HUES48 (cell line): ENCODE measurements at regions not wholly inside any gene's neighbourhood (a gene's known extent, or its start where the extent isn't known, plus 50 kb on each side); places are given as distances from the start of the nearest gene placed in this dataset.

Experiments
- H3K27ac ChIP-seq: one replicate; pipeline ENCODE4 v1.7.0; 2013; ENCODE audit warnings: low read depth, low read length, inconsistent platforms
- H3K27me3 ChIP-seq: 2 replicates; pipeline ENCODE4 v1.6.1; 2013; ENCODE audit warnings: mild to moderate bottlenecking, low read length; ENCODE audit not compliant: control insufficient read depth, insufficient read depth
- H3K36me3 ChIP-seq: 2 replicates; pipeline ENCODE4 v1.6.1; 2013; ENCODE audit warnings: low read length; ENCODE audit not compliant: control insufficient read depth, insufficient read depth
- H3K4me1 ChIP-seq: 2 replicates; pipeline ENCODE4 v1.6.1; 2013; ENCODE audit warnings: mild to moderate bottlenecking, low read length; ENCODE audit not compliant: control insufficient read depth, insufficient read depth
- H3K4me3 ChIP-seq: 2 replicates; pipeline ENCODE4 v1.5.1; 2013; ENCODE audit warnings: mild to moderate bottlenecking, low read depth, low read length
- H3K9ac ChIP-seq: 2 replicates; pipeline ENCODE4 v1.6.1; 2013; ENCODE audit warnings: mild to moderate bottlenecking, low read depth, low read length, moderate library complexity
- H3K9me3 ChIP-seq: 2 replicates; pipeline ENCODE4 v1.6.1; 2013; ENCODE audit warnings: low read length; ENCODE audit not compliant: control insufficient read depth, insufficient read depth

GRCh38 chr5:3202570-3202969 is 393.1 kb upstream of the IRX1 start:
- Histone ChIP-seq H3K27me3 (peaks cover 28% of the 10 kb centered on the region), H3K27ac (no peak overlapping the region), H3K9ac (no peak overlapping the region), H3K9me3 (no peaks in the 10 kb centered on the region), H3K4me1 (peaks cover 4% of the 10 kb centered on the region; the same call in 1 of the 2 replicates), H3K4me3 (no peak overlapping the region), H3K36me3 (no peaks in the 10 kb centered on the region)

- H3K27ac ChIP-seq: no peak overlapping the region
- no peaks in the 10 kb centered on the region for H3K36me3 ChIP-seq
- H3K4me1 ChIP-seq: peaks cover 9% of the 10 kb centered on the region
- H3K4me3 ChIP-seq: no peak overlapping the region
- H3K9ac ChIP-seq: no peak overlapping the region
- H3K27me3 ChIP-seq: peaks cover 34% of the 10 kb centered on the region
- H3K9me3 ChIP-seq: no peaks in the 10 kb centered on the region
These were observed 393.7 kb upstream of the IRX1 start for GRCh38 chr5:3201941-3202340.

- Histone ChIP-seq H3K4me1 (peaks cover 17% of the 10 kb centered on the region), H3K4me3 (no peak overlapping the region), H3K9ac (no peak overlapping the region), H3K36me3 (no peaks in the 10 kb centered on the region), H3K9me3 (no peaks in the 10 kb centered on the region), H3K27ac (no peak overlapping the region), H3K27me3 (peaks cover 40% of the 10 kb centered on the region)
These were observed 394.5 kb upstream of the IRX1 start for GRCh38 chr5:3201121-3201520.

- Histone ChIP-seq H3K27ac (no peak overlapping the region), H3K4me3 (no peak overlapping the region), H3K9ac (no peak overlapping the region), H3K4me1 (peaks cover 27% of the 10 kb centered on the region), H3K9me3 (no peaks in the 10 kb centered on the region), H3K27me3 (peaks cover 43% of the 10 kb centered on the region), H3K36me3 (no peaks in the 10 kb centered on the region)
These were observed 395.5 kb upstream of the IRX1 start for GRCh38 chr5:3199962-3200755.

- Histone ChIP-seq H3K27me3 (peaks cover 46% of the 10 kb centered on the region), H3K4me3 (peak overlapping the region; percentile 53), H3K9ac (no peak overlapping the region), H3K9me3 (no peaks in the 10 kb centered on the region), H3K36me3 (no peaks in the 10 kb centered on the region), H3K27ac (no peak overlapping the region), H3K4me1 (peaks cover 42% of the 10 kb centered on the region)
These were observed 397.6 kb upstream of the IRX1 start for GRCh38 chr5:3198074-3198449.

- Histone ChIP-seq H3K4me1 (peaks cover 42% of the 10 kb centered on the region), H3K9me3 (no peaks in the 10 kb centered on the region), H3K36me3 (no peaks in the 10 kb centered on the region), H3K9ac (peak overlapping the region; percentile 15; the same call in 1 of the 2 replicates), H3K27me3 (peaks cover 46% of the 10 kb centered on the region), H3K27ac (peak overlapping the region; percentile 1), H3K4me3 (peak overlapping the region; percentile 53)
These were observed 398.1 kb upstream of the IRX1 start for GRCh38 chr5:3197304-3198073.

- H3K36me3 ChIP-seq: no peaks in the 10 kb centered on the region
- no peak overlapping the region for H3K9ac ChIP-seq
- no peak overlapping the region for H3K27ac ChIP-seq
- H3K27me3 ChIP-seq: peaks cover 46% of the 10 kb centered on the region
- no peaks in the 10 kb centered on the region for H3K9me3 ChIP-seq
- peaks cover 42% of the 10 kb centered on the region for H3K4me1 ChIP-seq
- H3K4me3 ChIP-seq: no peak overlapping the region
These were observed 399.6 kb upstream of the IRX1 start for GRCh38 chr5:3195994-3196393.

GRCh38 chr5:3194684-3195083 is 400.9 kb upstream of the IRX1 start:
- H3K27ac ChIP-seq: no peak overlapping the region
- H3K4me3 ChIP-seq: no peak overlapping the region
- no peaks in the 10 kb centered on the region for H3K36me3 ChIP-seq
- no peak overlapping the region for H3K9ac ChIP-seq
- peaks cover 40% of the 10 kb centered on the region for H3K27me3 ChIP-seq
- H3K9me3 ChIP-seq: no peaks in the 10 kb centered on the region
- peaks cover 42% of the 10 kb centered on the region for H3K4me1 ChIP-seq

GRCh38 chr5:3194271-3194670 is 401.4 kb upstream of the IRX1 start:
- Histone ChIP-seq H3K36me3 (no peaks in the 10 kb centered on the region), H3K27me3 (peaks cover 36% of the 10 kb centered on the region), H3K4me1 (peaks cover 42% of the 10 kb centered on the region), H3K4me3 (no peak overlapping the region), H3K9me3 (no peaks in the 10 kb centered on the region), H3K9ac (no peak overlapping the region), H3K27ac (no peak overlapping the region)

- no peaks in the 10 kb centered on the region for H3K36me3 ChIP-seq
- peaks cover 40% of the 10 kb centered on the region for H3K4me1 ChIP-seq
- no peaks in the 10 kb centered on the region for H3K9me3 ChIP-seq
- H3K27ac ChIP-seq: no peak overlapping the region
- H3K4me3 ChIP-seq: no peak overlapping the region
- no peak overlapping the region for H3K9ac ChIP-seq
- H3K27me3 ChIP-seq: peaks cover 9% of the 10 kb centered on the region
These were observed 404.0 kb upstream of the IRX1 start for GRCh38 chr5:3191585-3191984.

- Histone ChIP-seq H3K27me3 (peaks cover 5% of the 10 kb centered on the region; the same call in 1 of the 2 replicates), H3K4me3 (no peak overlapping the region), H3K27ac (no peak overlapping the region), H3K36me3 (no peaks in the 10 kb centered on the region), H3K9ac (no peak overlapping the region), H3K4me1 (peaks cover 40% of the 10 kb centered on the region), H3K9me3 (no peaks in the 10 kb centered on the region)
These were observed 404.7 kb upstream of the IRX1 start for GRCh38 chr5:3190930-3191329.
